ENCODE measurements at regions not wholly inside any gene's neighbourhood (a gene's known extent, or its start where the extent isn't known, plus 50 kb on each side); places are given as distances from the start of the nearest gene placed in this dataset.
A peak's percentile ranks its signal among the peaks of the same experiment; 100 is the strongest.

GRCh38 chr1:38293567-38293966 lies 247.0 kb upstream of the POU3F1 start (continued):
- TF ChIP-seq MGA (IDR thresholded peaks at IDR 0.05), result peak; percentile 58; the same call in 1 of the 2 replicates
- TF ChIP-seq ZNF318 (IDR thresholded peaks at IDR 0.05; ENCODE audit: borderline replicate concordance in 1 of 2, low read depth in 1 of 2), result no peak
- TF ChIP-seq, protein P1, sequence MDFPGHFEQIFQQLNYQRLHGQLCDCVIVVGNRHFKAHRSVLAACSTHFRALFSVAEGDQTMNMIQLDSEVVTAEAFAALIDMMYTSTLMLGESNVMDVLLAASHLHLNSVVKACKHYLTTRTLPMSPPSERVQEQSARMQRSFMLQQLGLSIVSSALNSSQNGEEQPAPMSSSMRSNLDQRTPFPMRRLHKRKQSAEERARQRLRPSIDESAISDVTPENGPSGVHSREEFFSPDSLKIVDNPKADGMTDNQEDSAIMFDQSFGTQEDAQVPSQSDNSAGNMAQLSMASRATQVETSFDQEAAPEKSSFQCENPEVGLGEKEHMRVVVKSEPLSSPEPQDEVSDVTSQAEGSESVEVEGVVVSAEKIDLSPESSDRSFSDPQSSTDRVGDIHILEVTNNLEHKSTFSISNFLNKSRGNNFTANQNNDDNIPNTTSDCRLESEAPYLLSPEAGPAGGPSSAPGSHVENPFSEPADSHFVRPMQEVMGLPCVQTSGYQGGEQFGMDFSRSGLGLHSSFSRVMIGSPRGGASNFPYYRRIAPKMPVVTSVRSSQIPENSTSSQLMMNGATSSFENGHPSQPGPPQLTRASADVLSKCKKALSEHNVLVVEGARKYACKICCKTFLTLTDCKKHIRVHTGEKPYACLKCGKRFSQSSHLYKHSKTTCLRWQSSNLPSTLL (IDR thresholded peaks at IDR 0.05), result no peak

All from K562 (cell line).